ENCODE measurements at regions not wholly inside any gene's neighbourhood (a gene's known extent, or its start where the extent isn't known, plus 50 kb on each side); places are given as distances from the start of the nearest gene placed in this dataset.

DNA sequence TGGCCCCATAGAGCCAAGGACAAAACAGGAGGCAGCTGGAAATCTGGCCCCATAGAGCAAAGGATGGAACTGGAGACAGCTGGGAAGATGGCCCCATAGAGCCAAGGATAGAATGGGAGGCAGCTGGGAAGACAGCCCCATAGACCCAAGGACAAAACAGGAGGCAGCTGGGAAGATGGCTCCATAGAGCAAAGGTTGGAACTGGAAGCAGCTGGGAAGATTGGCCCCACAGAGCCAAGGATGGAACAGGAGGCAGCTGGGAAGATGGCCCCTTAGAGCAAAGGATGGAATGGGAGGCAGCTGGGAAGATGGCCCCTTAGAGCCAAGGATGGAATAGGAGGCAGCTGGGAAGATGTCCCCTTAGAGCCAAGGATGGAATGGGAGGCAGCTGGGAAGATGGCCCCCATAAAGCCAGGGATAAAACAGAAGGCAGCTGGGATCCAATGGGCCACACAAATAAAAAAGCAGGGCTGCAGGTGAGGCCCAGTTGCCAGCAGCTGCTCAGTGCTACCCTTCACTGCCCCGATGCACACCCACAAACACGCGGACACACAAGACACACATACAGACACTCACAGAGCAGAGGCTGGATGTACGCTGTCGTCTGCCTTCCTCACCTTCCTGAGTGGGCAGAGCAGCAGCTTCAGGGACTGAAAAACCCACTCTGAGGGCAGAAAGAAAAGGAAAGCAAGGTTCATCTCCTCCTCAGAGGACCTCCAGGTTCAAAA lies 505.4 kb upstream of the MYT1L start:
- H4K5ac ChIP-seq (ENCODE audit: low read depth, low read length), result no peak overlapping the region
- H2AK9ac ChIP-seq (replicated peaks; ENCODE audit: low read depth, low read length, poor library complexity), result no peak overlapping the region
- peaks cover 84% of the 10 kb centered on the region for H3K9me3 ChIP-seq (ENCODE audit: control insufficient read depth, insufficient read depth, low read length)
- no peak overlapping the region for H2BK15ac ChIP-seq (ENCODE audit: low read depth, low read length)
- in situ Hi-C loops (cut with MboI; ENCODE audit: low sequenced_read_pairs), result no loop called here
- no peak overlapping the region for H3K9ac ChIP-seq (ENCODE audit: low read depth, low read length)
- no peak overlapping the region for H3K4ac ChIP-seq (ENCODE audit: low read depth, low read length)
- H2AFZ ChIP-seq (replicated peaks; ENCODE audit: low read length, poor library complexity), result no peak overlapping the region
- H2AK5ac ChIP-seq (ENCODE audit: low read depth, low read length), result no peak overlapping the region
- ChIA-PET POLR2A (ENCODE audit: unreplicated experiment) (no interaction called here), CTCF (no interaction called here)
- TF ChIP-seq SMC3 (IDR thresholded peaks at IDR 0.05; ENCODE audit: low read depth, low read length), result no peak
- TF ChIP-seq, protein P1, sequence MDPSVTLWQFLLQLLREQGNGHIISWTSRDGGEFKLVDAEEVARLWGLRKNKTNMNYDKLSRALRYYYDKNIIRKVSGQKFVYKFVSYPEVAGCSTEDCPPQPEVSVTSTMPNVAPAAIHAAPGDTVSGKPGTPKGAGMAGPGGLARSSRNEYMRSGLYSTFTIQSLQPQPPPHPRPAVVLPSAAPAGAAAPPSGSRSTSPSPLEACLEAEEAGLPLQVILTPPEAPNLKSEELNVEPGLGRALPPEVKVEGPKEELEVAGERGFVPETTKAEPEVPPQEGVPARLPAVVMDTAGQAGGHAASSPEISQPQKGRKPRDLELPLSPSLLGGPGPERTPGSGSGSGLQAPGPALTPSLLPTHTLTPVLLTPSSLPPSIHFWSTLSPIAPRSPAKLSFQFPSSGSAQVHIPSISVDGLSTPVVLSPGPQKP (IDR thresholded peaks at IDR 0.05; ENCODE audit: borderline replicate concordance, low read depth, low read length), result no peak
- no peak for TF ChIP-seq FOS (IDR thresholded peaks at IDR 0.05; ENCODE audit: low read depth, low read length)
- no peak for TF ChIP-seq MXI1 (IDR thresholded peaks at IDR 0.05; ENCODE audit: borderline replicate concordance, low read depth, low read length)
- TF ChIP-seq BHLHE40 (IDR thresholded peaks at IDR 0.05; ENCODE audit: low read depth, low read length), result no peak
- no peak for TF ChIP-seq CEBPB (IDR thresholded peaks at IDR 0.05; ENCODE audit: low read depth, low read length)
- TF ChIP-seq MAZ (IDR thresholded peaks at IDR 0.05; ENCODE audit: borderline replicate concordance, low read depth, low read length), result no peak
- no peak for TF ChIP-seq MAFK (IDR thresholded peaks at IDR 0.05; ENCODE audit: low read depth, low read length)
- TF ChIP-seq, protein P2, sequence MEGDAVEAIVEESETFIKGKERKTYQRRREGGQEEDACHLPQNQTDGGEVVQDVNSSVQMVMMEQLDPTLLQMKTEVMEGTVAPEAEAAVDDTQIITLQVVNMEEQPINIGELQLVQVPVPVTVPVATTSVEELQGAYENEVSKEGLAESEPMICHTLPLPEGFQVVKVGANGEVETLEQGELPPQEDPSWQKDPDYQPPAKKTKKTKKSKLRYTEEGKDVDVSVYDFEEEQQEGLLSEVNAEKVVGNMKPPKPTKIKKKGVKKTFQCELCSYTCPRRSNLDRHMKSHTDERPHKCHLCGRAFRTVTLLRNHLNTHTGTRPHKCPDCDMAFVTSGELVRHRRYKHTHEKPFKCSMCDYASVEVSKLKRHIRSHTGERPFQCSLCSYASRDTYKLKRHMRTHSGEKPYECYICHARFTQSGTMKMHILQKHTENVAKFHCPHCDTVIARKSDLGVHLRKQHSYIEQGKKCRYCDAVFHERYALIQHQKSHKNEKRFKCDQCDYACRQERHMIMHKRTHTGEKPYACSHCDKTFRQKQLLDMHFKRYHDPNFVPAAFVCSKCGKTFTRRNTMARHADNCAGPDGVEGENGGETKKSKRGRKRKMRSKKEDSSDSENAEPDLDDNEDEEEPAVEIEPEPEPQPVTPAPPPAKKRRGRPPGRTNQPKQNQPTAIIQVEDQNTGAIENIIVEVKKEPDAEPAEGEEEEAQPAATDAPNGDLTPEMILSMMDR (conservative IDR thresholded peaks at IDR 0.05; ENCODE audit: low read depth, low read length), result no peak
- TF ChIP-seq CHD1 (IDR thresholded peaks at IDR 0.05; ENCODE audit: low read depth, low read length), result no peak
- TF ChIP-seq RFX5 (IDR thresholded peaks at IDR 0.05; ENCODE audit: low read depth, low read length), result no peak
- TF ChIP-seq NFE2L2 (IDR thresholded peaks at IDR 0.05; ENCODE audit: low read depth, low read length), result no peak
- TF ChIP-seq RCOR1 (IDR thresholded peaks at IDR 0.05; ENCODE audit: insufficient replicate concordance, low read length), result no peak
- no peak for TF ChIP-seq RAD21 (IDR thresholded peaks at IDR 0.05; ENCODE audit: low read length)
- no peak overlapping the region for H3K4me3 ChIP-seq (ENCODE audit: insufficient read depth, low read depth, low read length)
- no peak for DNase-seq
- 40% methylated on average over 1 of the region's 5 CpGs; no CpG with 5 or more reads in 1 of the 2 experiments for WGBS, 2 experiments (ENCODE audit: extremely low coverage in 2 of 2, insufficient read length in 1 of 2)
- dilution Hi-C loops (cut with HindIII; ENCODE audit: low sequenced_read_pairs, unreplicated experiment), result no loop called here
- no peaks in the 10 kb centered on the region for H4K20me1 ChIP-seq (ENCODE audit: insufficient read depth, low read length)
- no TSS peak for BruUV-seq (replicated peaks)
- H3K14ac ChIP-seq (replicated peaks; ENCODE audit: low read depth, low read length), result no peak overlapping the region
- H3K9me1 ChIP-seq (ENCODE audit: insufficient read depth, low read length), result no peaks in the 10 kb centered on the region
- no peak overlapping the region for H2BK120ac ChIP-seq (ENCODE audit: low read depth, low read length)
- intact Hi-C loops (cut with micrococcal nuclease), result no loop called here
- no peaks in the 10 kb centered on the region for H3K79me1 ChIP-seq (ENCODE audit: low read depth in 1 of 2, low read length in 2 of 2)
- no peaks in the 10 kb centered on the region for H3K36me3 ChIP-seq (ENCODE audit: control insufficient read depth, insufficient read depth, low read length)
- ATAC-seq (ENCODE audit: low read depth), result no peak
- H3K4me2 ChIP-seq (ENCODE audit: low read depth, low read length), result no peak overlapping the region
- no peak overlapping the region for H2BK5ac ChIP-seq (ENCODE audit: low read depth, low read length, poor library complexity, severe bottlenecking)
- no peak overlapping the region for H2BK20ac ChIP-seq (ENCODE audit: low read depth, low read length)
- H4K91ac ChIP-seq (ENCODE audit: insufficient read depth, low read depth, low read length), result no peak overlapping the region
- H3K4me1 ChIP-seq (ENCODE audit: control insufficient read depth, insufficient read depth, low read length), result no peaks in the 10 kb centered on the region
- no peaks in the 10 kb centered on the region for H3K27me3 ChIP-seq (ENCODE audit: control insufficient read depth, insufficient read depth, low read length)
- no peak overlapping the region for H3K18ac ChIP-seq (ENCODE audit: low read depth, low read length)
- no peak overlapping the region for H3K23ac ChIP-seq (ENCODE audit: low read depth, low read length)
- H3K27ac ChIP-seq (ENCODE audit: insufficient read depth, low read length), result no peak overlapping the region
- H3K56ac ChIP-seq (ENCODE audit: extremely low read depth, insufficient read depth, low read length), result no peak overlapping the region
- no peak overlapping the region for H4K8ac ChIP-seq (ENCODE audit: low read depth in 2 of 2, low read length in 2 of 2)
